OCI-LY7 (cell line): ENCODE measurements at regions not wholly inside any gene's neighbourhood (a gene's known extent, or its start where the extent isn't known, plus 50 kb on each side); places are given as distances from the start of the nearest gene placed in this dataset.

Experiments
- BruUV-seq: library from RNA; stranded (reverse); fragments of 400-500 nt; replicated peaks from 2 replicates; lab custom pipeline; 2021; lab: Mats Ljungman, UMichigan
- CTCF ChIA-PET: fragments of 300-600 bp; sonication (Branson Sonifier 250); formaldehyde crosslinking; loops from one replicate; lab custom pipeline; 2022; ENCODE audit warnings: antibody characterized with exemption; ENCODE audit not compliant: unreplicated experiment; lab: Charles Lee
- POLR2A ChIA-PET: fragments of 300-600 bp; sonication (Branson Sonifier 250); formaldehyde crosslinking; loops from one replicate; lab custom pipeline; 2022; ENCODE audit warnings: antibody characterized with exemption; lab: Charles Lee
- DNase-seq: peaks from one replicate; pipeline ENCODE4 v3.0.0-alpha.2; 2015; ENCODE audit warnings: low spot score
- H2AFZ ChIP-seq: fragments of 200-600 bp; sonication (generic), shearing (Covaris generic); 2 replicates; pipeline ENCODE4 v1.6.1; 2014; ENCODE audit warnings: mild to moderate bottlenecking, antibody characterized with exemption, low read length, moderate library complexity
- H3K27ac ChIP-seq: fragments of 200-600 bp; sonication (generic); 2 replicates; pipeline ENCODE4 v1.5.1; 2014; ENCODE audit warnings: mixed run types, low read depth, mild to moderate bottlenecking, moderate library complexity, low read length, inconsistent platforms; ENCODE audit not compliant: poor library complexity, severe bottlenecking
- H3K36me3 ChIP-seq: fragments of 200-600 bp; sonication (generic); 2 replicates; pipeline ENCODE4 v1.6.1; 2014; ENCODE audit warnings: mild to moderate bottlenecking, antibody characterized with exemption, low read length, moderate library complexity, mixed read lengths; ENCODE audit not compliant: insufficient read depth
- H3K4me1 ChIP-seq: fragments of 200-600 bp; sonication (generic); 2 replicates; pipeline ENCODE4 v1.5.1; 2014; ENCODE audit warnings: mild to moderate bottlenecking, low read length; ENCODE audit not compliant: insufficient read depth, poor library complexity, severe bottlenecking
- H3K4me2 ChIP-seq: fragments of 200-600 bp; sonication (generic); 2 replicates; pipeline ENCODE4 v1.6.1; 2014; ENCODE audit warnings: mild to moderate bottlenecking, low read length
- H3K4me3 ChIP-seq: fragments of 200-600 bp; sonication (generic); 2 replicates; pipeline ENCODE4 v1.5.1; 2014; ENCODE audit warnings: mild to moderate bottlenecking, low read depth, low read length; ENCODE audit not compliant: poor library complexity, severe bottlenecking
- H3K79me2 ChIP-seq: fragments of 200-600 bp; sonication (generic); 2 replicates; pipeline ENCODE4 v1.6.1; 2016; ENCODE audit warnings: low read depth, mild to moderate bottlenecking, low read length, moderate library complexity, mixed read lengths; ENCODE audit not compliant: insufficient read depth
- H3K9me2 ChIP-seq: fragments of 200-600 bp; sonication (generic); 2 replicates; pipeline ENCODE4 v1.6.1; 2016; ENCODE audit warnings: mild to moderate bottlenecking, low read length, mixed read lengths; ENCODE audit not compliant: insufficient read depth
- H3K9me3 ChIP-seq: fragments of 200-600 bp; sonication (generic); 2 replicates; pipeline ENCODE4 v1.6.1; 2014; ENCODE audit warnings: mild to moderate bottlenecking, mixed run types, low read length, mixed read lengths
- H4K20me1 ChIP-seq: fragments of 200-600 bp; sonication (generic); 2 replicates; pipeline ENCODE4 v1.6.1; 2014; ENCODE audit warnings: mild to moderate bottlenecking, antibody characterized with exemption, low read length, moderate library complexity, mixed read lengths; ENCODE audit not compliant: insufficient read depth
- EZH2phosphoT487 ChIP-seq: fragments of 200-600 bp; sonication (generic); IDR thresholded peaks from 2 replicates; pipeline ENCODE4 v1.6.1; 2018; ENCODE audit warnings: low read depth, borderline replicate concordance, mild to moderate bottlenecking, mixed run types, antibody characterized with exemption, low read length, moderate library complexity, mixed read lengths
- intact Hi-C: fragments of 100-400 bp; cut with micrococcal nuclease; formaldehyde crosslinking; loops from one replicate; pipeline ENCODE4 v1.10.0; 2022; ENCODE audit not compliant: unreplicated experiment
- TF ChIP-seq, protein P1 (sequence below): fragments of 200-600 bp; sonication (generic); conservative IDR thresholded peaks from 2 replicates; pipeline ENCODE4 v1.5.1; 2014; ENCODE audit warnings: mild to moderate bottlenecking, antibody characterized with exemption, low read length, moderate library complexity, mixed read lengths

DNA sequence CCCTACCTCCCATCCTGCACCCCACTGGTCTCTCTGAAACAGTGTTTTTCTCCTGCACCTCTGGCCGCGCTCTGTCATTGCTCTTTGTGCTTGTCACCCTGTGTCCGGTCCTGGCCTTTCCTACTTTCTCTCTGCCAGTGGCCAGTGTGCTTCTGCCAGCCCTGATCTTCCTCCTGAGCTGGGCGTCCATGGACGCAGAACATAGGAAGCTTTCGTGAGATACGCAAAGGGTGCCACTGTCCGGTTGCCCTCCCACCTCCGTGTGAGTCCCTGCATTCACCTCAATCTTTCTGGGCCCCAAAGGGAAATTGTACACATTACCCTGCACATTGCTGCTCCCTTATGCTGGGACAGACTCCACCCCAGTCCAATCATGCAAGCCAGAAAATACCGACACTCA lies 105.7 kb upstream of the SOX1 start:
- no peaks in the 10 kb centered on the region for H3K9me2 ChIP-seq
- DNase-seq = no peak
- H3K4me1 ChIP-seq = no peaks in the 10 kb centered on the region
- no peaks in the 10 kb centered on the region for H3K79me2 ChIP-seq
- no peak overlapping the region for H3K4me2 ChIP-seq
- H3K4me3 ChIP-seq = no peak overlapping the region
- CTCF ChIA-PET = no interaction called here
- H3K9me3 ChIP-seq = no peaks in the 10 kb centered on the region
- H3K27ac ChIP-seq = no peak overlapping the region
- H3K36me3 ChIP-seq = no peaks in the 10 kb centered on the region
- H2AFZ ChIP-seq = no peak overlapping the region
- TF ChIP-seq EZH2phosphoT487 = no peak
- TF ChIP-seq, protein P1, sequence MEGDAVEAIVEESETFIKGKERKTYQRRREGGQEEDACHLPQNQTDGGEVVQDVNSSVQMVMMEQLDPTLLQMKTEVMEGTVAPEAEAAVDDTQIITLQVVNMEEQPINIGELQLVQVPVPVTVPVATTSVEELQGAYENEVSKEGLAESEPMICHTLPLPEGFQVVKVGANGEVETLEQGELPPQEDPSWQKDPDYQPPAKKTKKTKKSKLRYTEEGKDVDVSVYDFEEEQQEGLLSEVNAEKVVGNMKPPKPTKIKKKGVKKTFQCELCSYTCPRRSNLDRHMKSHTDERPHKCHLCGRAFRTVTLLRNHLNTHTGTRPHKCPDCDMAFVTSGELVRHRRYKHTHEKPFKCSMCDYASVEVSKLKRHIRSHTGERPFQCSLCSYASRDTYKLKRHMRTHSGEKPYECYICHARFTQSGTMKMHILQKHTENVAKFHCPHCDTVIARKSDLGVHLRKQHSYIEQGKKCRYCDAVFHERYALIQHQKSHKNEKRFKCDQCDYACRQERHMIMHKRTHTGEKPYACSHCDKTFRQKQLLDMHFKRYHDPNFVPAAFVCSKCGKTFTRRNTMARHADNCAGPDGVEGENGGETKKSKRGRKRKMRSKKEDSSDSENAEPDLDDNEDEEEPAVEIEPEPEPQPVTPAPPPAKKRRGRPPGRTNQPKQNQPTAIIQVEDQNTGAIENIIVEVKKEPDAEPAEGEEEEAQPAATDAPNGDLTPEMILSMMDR = no peak
- intact Hi-C loops = no loop called here
- POLR2A ChIA-PET = no interaction called here
- no peaks in the 10 kb centered on the region for H4K20me1 ChIP-seq
- no TSS peak for BruUV-seq

DNA sequence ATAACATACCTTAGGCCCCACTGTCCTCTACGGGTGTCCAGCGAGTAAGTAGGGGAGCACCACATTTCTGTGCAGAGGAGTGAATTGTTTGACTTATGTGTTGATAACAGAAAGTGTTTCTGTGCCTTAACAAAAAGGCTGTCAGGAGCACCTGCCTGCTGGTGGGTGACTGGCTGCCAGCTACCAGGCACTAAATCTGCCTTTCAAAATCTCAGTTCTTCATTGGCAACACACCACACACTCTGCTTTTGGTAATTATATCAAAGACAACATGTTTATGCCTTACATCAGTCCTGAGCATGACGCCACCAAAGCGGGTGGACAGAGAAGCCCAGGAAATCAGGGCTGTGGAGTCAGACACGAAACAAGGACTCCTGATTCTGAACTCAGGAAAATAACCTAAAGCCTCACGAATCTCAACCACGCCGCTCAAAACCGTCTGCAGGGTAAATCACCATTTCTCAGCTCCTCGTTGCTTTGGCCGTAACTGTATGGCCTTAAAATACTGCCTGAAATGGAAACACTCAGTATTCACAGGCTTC lies 105.2 kb upstream of the SOX1 start:
- no peak for TF ChIP-seq EZH2phosphoT487
- TF ChIP-seq, protein P1 = no peak
- CTCF ChIA-PET = no interaction called here
- no peaks in the 10 kb centered on the region for H3K9me2 ChIP-seq
- H3K79me2 ChIP-seq = no peaks in the 10 kb centered on the region
- H3K9me3 ChIP-seq = no peaks in the 10 kb centered on the region
- no peaks in the 10 kb centered on the region for H4K20me1 ChIP-seq
- H3K4me1 ChIP-seq = no peaks in the 10 kb centered on the region
- no peaks in the 10 kb centered on the region for H3K36me3 ChIP-seq
- intact Hi-C loops = no loop called here
- H3K4me3 ChIP-seq = no peak overlapping the region
- DNase-seq = no peak
- H3K27ac ChIP-seq = no peak overlapping the region
- no peak overlapping the region for H3K4me2 ChIP-seq
- no TSS peak for BruUV-seq
- POLR2A ChIA-PET = no interaction called here
- H2AFZ ChIP-seq = no peak overlapping the region

DNA sequence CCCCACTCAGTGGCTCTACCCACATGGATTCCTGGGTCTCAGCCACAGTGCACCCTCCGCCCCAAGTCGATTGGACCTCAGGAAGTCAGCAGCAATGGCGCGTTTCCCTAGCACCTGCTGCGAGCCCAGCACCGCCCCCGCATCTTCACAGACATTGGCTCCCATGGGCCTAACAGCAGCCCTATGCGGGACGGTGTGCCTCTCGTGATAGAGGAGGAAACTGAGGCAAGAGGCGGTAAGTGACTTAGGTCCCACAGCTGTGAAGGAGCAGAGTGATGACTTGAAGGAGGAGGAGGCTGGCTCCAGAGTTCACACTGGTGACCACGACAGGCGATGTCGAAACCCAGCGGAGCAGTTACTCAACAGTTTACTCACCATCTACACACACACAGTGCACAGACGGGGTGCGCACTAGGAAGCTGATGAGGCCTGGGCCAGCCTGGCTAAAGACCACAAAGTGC lies 104.5 kb upstream of the SOX1 start:
- CTCF ChIA-PET = no interaction called here

More for the DNA sequence above, 104.5 kb upstream of the SOX1 start:
- no peaks in the 10 kb centered on the region for H3K4me1 ChIP-seq
- DNase-seq = no peak
- no peaks in the 10 kb centered on the region for H4K20me1 ChIP-seq
- no peaks in the 10 kb centered on the region for H3K79me2 ChIP-seq
- no peak overlapping the region for H3K27ac ChIP-seq
- no peaks in the 10 kb centered on the region for H3K9me2 ChIP-seq
- POLR2A ChIA-PET = no interaction called here
- intact Hi-C loops = no loop called here
- H3K9me3 ChIP-seq = no peaks in the 10 kb centered on the region
- H2AFZ ChIP-seq = no peak overlapping the region
- no peak overlapping the region for H3K4me2 ChIP-seq
- no peaks in the 10 kb centered on the region for H3K36me3 ChIP-seq
- TF ChIP-seq, protein P1 = no peak
- TF ChIP-seq EZH2phosphoT487 = no peak
- BruUV-seq = no TSS peak
- no peak overlapping the region for H3K4me3 ChIP-seq
